Fibroblast of skin of right biceps (primary cell): ENCODE measurements at regions not wholly inside any gene's neighbourhood (a gene's known extent, or its start where the extent isn't known, plus 50 kb on each side); places are given as distances from the start of the nearest gene placed in this dataset.
"Not testable (repeated sequence)": the region's sequence is repeated elsewhere in the genome, so short reads cannot be mapped to it uniquely, and the experiment has no call there.

Experiments used
- DNase-seq: peaks from one replicate; pipeline ENCODE4 v3.0.0-alpha.2; 2013

- DNase-seq, result no peak
Measured at GRCh38 chr14:98186140-98186539, 1085.9 kb downstream of the BCL11B start.

- no peak for DNase-seq
Measured at GRCh38 chr14:98187281-98187680, 1084.7 kb downstream of the BCL11B start.

GRCh38 chr14:98189062-98189461 is 1082.9 kb downstream of the BCL11B start:
- DNase-seq, result no peak

GRCh38 chr14:98189511-98189910 is 1082.5 kb downstream of the BCL11B start:
- no peak for DNase-seq

GRCh38 chr14:98189944-98190343 is 1082.1 kb downstream of the BCL11B start:
- DNase-seq, result no peak

GRCh38 chr14:98192946-98193345 is 1079.1 kb downstream of the BCL11B start:
- no peak for DNase-seq

GRCh38 chr14:98194821-98195220 is 1077.2 kb downstream of the BCL11B start:
- DNase-seq, result no peak

GRCh38 chr14:98195256-98195655 is 1076.7 kb downstream of the BCL11B start:
- no peak for DNase-seq

GRCh38 chr14:98197933-98198332 is 1074.1 kb downstream of the BCL11B start:
- no peak for DNase-seq

- no peak for DNase-seq
Measured at GRCh38 chr14:98198385-98198784, 1073.6 kb downstream of the BCL11B start.

- DNase-seq, result no peak
Measured at GRCh38 chr14:98200601-98201000, 1071.4 kb downstream of the BCL11B start.

- no peak for DNase-seq
Measured at GRCh38 chr14:98203421-98203820, 1068.6 kb downstream of the BCL11B start.

- DNase-seq, result no peak
Measured at GRCh38 chr14:98204139-98204538, 1067.9 kb downstream of the BCL11B start.

GRCh38 chr14:98207415-98207814 is 1064.6 kb downstream of the BCL11B start:
- DNase-seq, result no peak

GRCh38 chr14:98208211-98208611 is 1063.8 kb downstream of the BCL11B start:
- no peak for DNase-seq

GRCh38 chr14:98208943-98209342 is 1063.1 kb downstream of the BCL11B start:
- no peak for DNase-seq

- no peak for DNase-seq
Measured at GRCh38 chr14:98210045-98210672, 1061.8 kb downstream of the BCL11B start.

- no peak for DNase-seq
Measured at GRCh38 chr14:98217530-98217929, 1054.5 kb downstream of the BCL11B start.

- DNase-seq, result no peak
Measured at GRCh38 chr14:98218218-98218617, 1053.8 kb downstream of the BCL11B start.

- DNase-seq, result no peak
Measured at GRCh38 chr14:98219638-98220037, 1052.4 kb downstream of the BCL11B start.

- no peak for DNase-seq
Measured at GRCh38 chr14:98223106-98223505, 1048.9 kb downstream of the BCL11B start.

GRCh38 chr14:98223710-98224109 is 1048.3 kb downstream of the BCL11B start:
- DNase-seq, result not testable (repeated sequence)

GRCh38 chr14:98226411-98226810 is 1045.6 kb downstream of the BCL11B start:
- no peak for DNase-seq

GRCh38 chr14:98227000-98227726 is 1044.8 kb downstream of the BCL11B start:
- no peak for DNase-seq

GRCh38 chr14:98227727-98228111 is 1044.3 kb downstream of the BCL11B start:
- no peak for DNase-seq
